DOHH2 (cell line): ENCODE measurements at regions not wholly inside any gene's neighbourhood (a gene's known extent, or its start where the extent isn't known, plus 50 kb on each side); places are given as distances from the start of the nearest gene placed in this dataset.

Experiments used
- H3F3A ChIP-seq: fragments of 200-600 bp; sonication (generic), shearing (Covaris generic); 2 replicates; pipeline ENCODE4 v1.6.0; 2016; ENCODE audit warnings: antibody characterized with exemption, mild to moderate bottlenecking; ENCODE audit not compliant: control insufficient read depth, insufficient read depth
- H3K27ac ChIP-seq: fragments of 200-600 bp; sonication (generic); 2 replicates; pipeline ENCODE4 v1.5.1; 2014; ENCODE audit warnings: low read depth, mild to moderate bottlenecking, low read length, moderate library complexity
- H3K27me3 ChIP-seq: fragments of 200-600 bp; sonication (generic); 2 replicates; pipeline ENCODE4 v1.6.1; 2014; ENCODE audit warnings: mild to moderate bottlenecking, low read length, mixed read lengths; ENCODE audit not compliant: control insufficient read depth
- H3K36me3 ChIP-seq: fragments of 200-600 bp; sonication (generic); 2 replicates; pipeline ENCODE4 v1.6.1; 2014; ENCODE audit warnings: mild to moderate bottlenecking, low read length, moderate library complexity, mixed read lengths; ENCODE audit not compliant: control insufficient read depth
- H3K4me1 ChIP-seq: fragments of 200-600 bp; sonication (generic); 2 replicates; pipeline ENCODE4 v1.6.1; 2014; ENCODE audit warnings: mild to moderate bottlenecking, low read length, mixed read lengths; ENCODE audit not compliant: control insufficient read depth
- H3K4me2 ChIP-seq: fragments of 200-600 bp; sonication (generic); 2 replicates; pipeline ENCODE4 v1.6.0; 2014; ENCODE audit warnings: mild to moderate bottlenecking, low read length, moderate library complexity
- H3K4me3 ChIP-seq: fragments of 200-600 bp; sonication (generic); 2 replicates; pipeline ENCODE4 v1.5.1; 2014; ENCODE audit warnings: mild to moderate bottlenecking, low read length, mixed read lengths
- H3K79me2 ChIP-seq: fragments of 200-600 bp; sonication (generic); 2 replicates; pipeline ENCODE4 v1.6.1; 2014; ENCODE audit warnings: mild to moderate bottlenecking, low read length, mixed read lengths; ENCODE audit not compliant: control insufficient read depth
- H3K9me2 ChIP-seq: fragments of 200-600 bp; sonication (generic); replicated peaks from 2 replicates; pipeline ENCODE4 v1.6.1; 2014; ENCODE audit warnings: mild to moderate bottlenecking, low read length, mixed read lengths; ENCODE audit not compliant: control insufficient read depth
- H3K9me3 ChIP-seq: fragments of 200-600 bp; sonication (generic); 2 replicates; pipeline ENCODE4 v1.6.1; 2014; ENCODE audit warnings: antibody characterized with exemption, low read length, mixed read lengths; ENCODE audit not compliant: control insufficient read depth, insufficient read depth
- H4K20me1 ChIP-seq: fragments of 200-600 bp; sonication (generic); 2 replicates; pipeline ENCODE4 v1.6.0; 2014; ENCODE audit warnings: low read depth, mild to moderate bottlenecking, antibody characterized with exemption, low read length, moderate library complexity; ENCODE audit not compliant: control insufficient read depth, insufficient read depth
- EZH2phosphoT487 ChIP-seq: fragments of 200-600 bp; sonication (generic); IDR thresholded peaks from 2 replicates; pipeline ENCODE4 v1.6.1; 2017; ENCODE audit warnings: borderline replicate concordance, mild to moderate bottlenecking, antibody characterized with exemption, low read length, moderate library complexity, mixed read lengths
- TF ChIP-seq, protein P1 (sequence below): fragments of 200-600 bp; sonication (generic); IDR thresholded peaks from one replicate; pipeline ENCODE4 v1.5.1; 2014; ENCODE audit warnings: antibody characterized with exemption, mild to moderate bottlenecking, low read depth, low read length; ENCODE audit not compliant: poor library complexity, severe bottlenecking

DNA sequence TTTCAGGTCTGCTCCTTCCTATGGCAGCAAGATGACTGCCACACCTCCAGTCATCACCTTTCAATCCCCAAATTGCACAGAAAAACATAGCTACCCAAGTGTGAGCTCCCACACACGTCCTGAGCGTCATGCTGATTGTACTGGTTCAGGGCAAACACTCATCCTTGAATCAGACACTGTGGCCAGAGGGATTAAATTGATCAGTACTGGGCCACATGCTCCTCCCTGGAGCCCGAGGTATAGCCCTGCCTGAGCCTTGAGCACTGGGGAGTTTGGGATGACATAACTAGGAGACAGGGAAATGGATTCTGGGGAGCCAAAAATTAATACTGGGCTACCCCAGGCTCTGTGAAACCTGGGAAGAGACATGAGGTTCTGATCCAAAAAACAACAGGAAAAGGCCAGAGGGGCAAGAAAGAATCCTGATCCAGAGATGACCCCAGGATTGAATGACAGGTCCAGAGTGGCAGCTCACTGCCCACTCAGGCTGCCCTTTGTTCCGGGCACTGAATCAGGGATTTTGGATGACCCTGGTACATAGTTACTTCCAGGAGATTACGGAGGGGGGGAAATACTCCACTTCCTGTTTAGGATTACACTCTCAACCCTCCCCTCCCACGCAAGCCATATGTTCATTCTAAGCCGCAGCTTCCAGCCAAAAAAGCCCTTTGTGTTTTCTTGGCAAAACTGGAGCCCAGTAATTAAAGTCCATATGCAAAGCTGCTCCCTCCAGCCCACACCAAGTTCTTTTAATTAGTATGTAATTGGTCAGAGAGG is 141.6 kb upstream of the SPRY4 start:
- Histone ChIP-seq H3K36me3 (no peaks in the 10 kb centered on the region), H3K4me2 (no peak overlapping the region), H3K4me3 (no peak overlapping the region), H3K79me2 (no peaks in the 10 kb centered on the region), H3K9me3 (no peaks in the 10 kb centered on the region), H4K20me1 (no peaks in the 10 kb centered on the region), H3K27ac (no peak overlapping the region), H3K27me3 (peaks cover 8% of the 10 kb centered on the region), H3K9me2 (no peaks in the 10 kb centered on the region), H3F3A (no peaks in the 10 kb centered on the region), H3K4me1 (no peaks in the 10 kb centered on the region)
- TF ChIP-seq, protein P1, sequence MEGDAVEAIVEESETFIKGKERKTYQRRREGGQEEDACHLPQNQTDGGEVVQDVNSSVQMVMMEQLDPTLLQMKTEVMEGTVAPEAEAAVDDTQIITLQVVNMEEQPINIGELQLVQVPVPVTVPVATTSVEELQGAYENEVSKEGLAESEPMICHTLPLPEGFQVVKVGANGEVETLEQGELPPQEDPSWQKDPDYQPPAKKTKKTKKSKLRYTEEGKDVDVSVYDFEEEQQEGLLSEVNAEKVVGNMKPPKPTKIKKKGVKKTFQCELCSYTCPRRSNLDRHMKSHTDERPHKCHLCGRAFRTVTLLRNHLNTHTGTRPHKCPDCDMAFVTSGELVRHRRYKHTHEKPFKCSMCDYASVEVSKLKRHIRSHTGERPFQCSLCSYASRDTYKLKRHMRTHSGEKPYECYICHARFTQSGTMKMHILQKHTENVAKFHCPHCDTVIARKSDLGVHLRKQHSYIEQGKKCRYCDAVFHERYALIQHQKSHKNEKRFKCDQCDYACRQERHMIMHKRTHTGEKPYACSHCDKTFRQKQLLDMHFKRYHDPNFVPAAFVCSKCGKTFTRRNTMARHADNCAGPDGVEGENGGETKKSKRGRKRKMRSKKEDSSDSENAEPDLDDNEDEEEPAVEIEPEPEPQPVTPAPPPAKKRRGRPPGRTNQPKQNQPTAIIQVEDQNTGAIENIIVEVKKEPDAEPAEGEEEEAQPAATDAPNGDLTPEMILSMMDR: no peak
- no peak for TF ChIP-seq EZH2phosphoT487

DNA sequence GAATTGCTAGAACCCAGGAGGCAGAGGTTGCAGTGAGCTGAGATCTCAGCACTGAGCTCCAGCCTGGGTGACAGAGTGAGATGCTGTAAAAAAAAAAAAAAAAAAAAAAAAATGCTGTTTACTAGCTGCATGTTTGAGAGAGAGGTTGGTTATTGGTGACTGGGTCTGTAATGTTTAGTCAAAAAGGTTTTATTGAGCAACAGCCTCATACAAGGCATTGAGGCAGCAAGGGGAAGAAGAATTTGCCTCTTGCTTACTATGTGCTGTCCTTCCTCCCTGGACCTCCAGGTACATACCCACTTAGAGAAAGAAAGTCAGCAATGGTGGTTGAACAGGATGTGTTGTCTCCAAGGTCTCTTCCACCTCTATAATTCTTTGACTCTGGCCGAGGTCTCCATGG is 140.7 kb upstream of the SPRY4 start:
- no peaks in the 10 kb centered on the region for H3K79me2 ChIP-seq
- no peak overlapping the region for H3K4me3 ChIP-seq
- no peaks in the 10 kb centered on the region for H3K4me1 ChIP-seq
- no peak overlapping the region for H3K27ac ChIP-seq
- TF ChIP-seq, protein P1: no peak
- no peak for TF ChIP-seq EZH2phosphoT487
- no peaks in the 10 kb centered on the region for H3K36me3 ChIP-seq
- H3K9me2 ChIP-seq: no peaks in the 10 kb centered on the region
- H3K9me3 ChIP-seq: no peaks in the 10 kb centered on the region
- peaks cover 8% of the 10 kb centered on the region for H3K27me3 ChIP-seq
- H3F3A ChIP-seq: no peaks in the 10 kb centered on the region
- no peaks in the 10 kb centered on the region for H4K20me1 ChIP-seq
- H3K4me2 ChIP-seq: no peak overlapping the region

GRCh38 chr5:142463904-142464303 is 139.1 kb upstream of the SPRY4 start:
- no peak overlapping the region for H3K4me3 ChIP-seq
- no peaks in the 10 kb centered on the region for H3K36me3 ChIP-seq
- no peaks in the 10 kb centered on the region for H3K4me1 ChIP-seq
- TF ChIP-seq, protein P1: no peak
- no peak for TF ChIP-seq EZH2phosphoT487
- no peaks in the 10 kb centered on the region for H3F3A ChIP-seq
- peaks cover 8% of the 10 kb centered on the region for H3K27me3 ChIP-seq
- H3K27ac ChIP-seq: no peak overlapping the region
- no peak overlapping the region for H3K4me2 ChIP-seq
- no peaks in the 10 kb centered on the region for H4K20me1 ChIP-seq
- no peaks in the 10 kb centered on the region for H3K9me3 ChIP-seq
- no peaks in the 10 kb centered on the region for H3K79me2 ChIP-seq
- H3K9me2 ChIP-seq: no peaks in the 10 kb centered on the region
